ENCODE measurements at regions not wholly inside any gene's neighbourhood (a gene's known extent, or its start where the extent isn't known, plus 50 kb on each side); places are given as distances from the start of the nearest gene placed in this dataset.
A peak's percentile ranks its signal among the peaks of the same experiment; 100 is the strongest.
"Not testable (repeated sequence)": the region's sequence is repeated elsewhere in the genome, so short reads cannot be mapped to it uniquely, and the experiment has no call there.

DNA sequence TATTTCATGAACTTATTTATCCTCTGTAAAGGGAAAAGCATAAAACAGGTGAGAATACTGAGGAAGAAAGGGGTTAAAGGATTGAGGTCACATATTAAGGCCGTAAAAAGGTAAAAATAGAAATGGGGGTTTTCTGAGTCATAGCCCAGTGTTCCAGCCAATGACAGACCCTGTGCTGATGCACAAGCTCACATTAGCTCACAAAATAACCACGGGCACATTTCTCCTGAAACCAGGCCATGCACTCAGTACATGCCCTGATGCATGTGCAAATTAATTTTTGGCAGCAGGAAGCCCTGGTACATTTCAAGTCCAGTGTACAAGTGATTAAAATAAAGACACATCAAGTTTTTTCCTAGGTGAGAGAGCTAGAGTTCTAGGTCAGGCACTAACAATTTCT lies 194.4 kb downstream of the TMEM200A start:
- H3K4me3 Mint-ChIP-seq, result no peak overlapping the region
- H3K27me3 Mint-ChIP-seq, result no peaks in the 10 kb centered on the region

DNA sequence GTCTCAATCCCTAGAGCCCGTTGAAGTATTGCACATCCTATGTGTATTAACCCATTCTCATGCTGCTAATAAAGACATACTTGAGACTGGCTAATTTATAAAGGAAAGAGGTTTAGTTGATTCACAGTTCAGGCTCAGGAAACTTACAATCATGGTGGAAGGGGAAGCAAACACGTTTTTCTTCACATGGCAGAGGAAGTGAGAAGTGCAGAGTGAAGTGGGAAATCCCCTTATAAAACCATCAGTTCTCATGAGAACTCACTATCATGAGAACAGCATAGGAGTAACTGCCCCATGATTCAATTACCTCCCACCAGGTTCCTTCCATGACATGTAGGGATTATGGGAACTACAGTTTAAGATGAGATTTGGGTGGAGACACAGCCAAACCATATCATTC lies 195.3 kb downstream of the TMEM200A start:
- peak; percentile 36 for ATAC-seq (replicated peaks; ENCODE audit: extremely low read depth, poor library complexity, severe bottlenecking)
- not testable (repeated sequence) for H3K27ac Mint-ChIP-seq (ENCODE audit: low read depth); DNase-seq (ENCODE audit: low spot score in 2 of 2); H3K4me3 Mint-ChIP-seq; H3K36me3 Mint-ChIP-seq (ENCODE audit: insufficient read depth); H3K9me3 Mint-ChIP-seq; H3K27me3 Mint-ChIP-seq
- peaks cover 17% of the 10 kb centered on the region for H3K4me1 Mint-ChIP-seq

More for the DNA sequence above, 194.4 kb downstream of the TMEM200A start:
- peaks cover 1% of the 10 kb centered on the region for H3K36me3 Mint-ChIP-seq (ENCODE audit: insufficient read depth)
- H3K27ac Mint-ChIP-seq (ENCODE audit: low read depth), result no peak overlapping the region
- DNase-seq (ENCODE audit: low spot score in 2 of 2), result no peak
- ATAC-seq (replicated peaks; ENCODE audit: extremely low read depth, poor library complexity, severe bottlenecking), result no peak
- peaks cover 17% of the 10 kb centered on the region for H3K4me1 Mint-ChIP-seq
- H3K9me3 Mint-ChIP-seq, result no peaks in the 10 kb centered on the region

DNA sequence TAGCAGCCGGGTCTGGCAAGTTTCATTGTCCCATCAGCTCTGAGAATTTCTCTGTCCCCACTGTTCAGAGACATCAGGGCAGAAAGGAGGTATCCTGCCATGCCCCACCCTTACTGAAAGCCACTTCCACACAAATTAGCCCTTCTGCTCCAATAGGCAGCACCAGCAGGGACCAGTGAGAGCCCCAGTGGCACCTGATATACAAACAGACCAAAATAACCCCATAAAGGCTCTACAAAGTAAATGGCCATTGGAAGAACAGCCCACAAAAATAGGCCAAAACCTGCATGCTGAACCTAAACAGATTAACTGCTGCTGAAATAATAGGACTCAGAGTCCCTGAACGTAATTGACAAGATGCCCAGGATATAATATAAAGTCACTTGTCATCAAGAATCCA lies 199.9 kb downstream of the TMEM200A start:
- DNase-seq (ENCODE audit: low spot score in 2 of 2) (no peak), ATAC-seq (replicated peaks; ENCODE audit: extremely low read depth, poor library complexity, severe bottlenecking) (no peak)
- peaks cover 1% of the 10 kb centered on the region for H3K36me3 Mint-ChIP-seq (ENCODE audit: insufficient read depth)
- H3K27me3 Mint-ChIP-seq, result no peaks in the 10 kb centered on the region
- H3K9me3 Mint-ChIP-seq, result no peaks in the 10 kb centered on the region
- peaks cover 12% of the 10 kb centered on the region for H3K4me1 Mint-ChIP-seq
- no peak overlapping the region for H3K4me3 Mint-ChIP-seq
- H3K27ac Mint-ChIP-seq (ENCODE audit: low read depth), result no peak overlapping the region

DNA sequence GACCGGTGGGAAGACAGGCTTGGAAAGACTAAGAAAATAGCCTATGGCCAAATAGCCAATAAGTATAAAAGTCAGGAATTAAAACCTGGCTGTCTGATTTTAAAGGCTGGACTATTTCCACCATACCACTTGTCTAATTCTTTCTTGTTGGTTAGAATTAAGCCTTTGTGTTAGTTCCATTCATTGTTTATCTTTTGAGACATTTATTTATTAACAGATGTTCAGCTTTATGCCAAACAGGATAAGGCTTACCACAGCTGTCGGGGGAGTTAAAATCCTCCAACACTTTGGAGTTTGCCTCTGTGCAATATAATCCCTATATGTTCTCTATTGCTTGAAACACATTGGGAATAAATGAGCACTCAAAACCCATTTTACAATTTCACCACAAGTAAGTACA lies 208.3 kb downstream of the TMEM200A start:
- H3K4me1 Mint-ChIP-seq, result peaks cover 42% of the 10 kb centered on the region
- no peak overlapping the region for H3K27ac Mint-ChIP-seq (ENCODE audit: low read depth)
- no peaks in the 10 kb centered on the region for H3K27me3 Mint-ChIP-seq
- no peak overlapping the region for H3K4me3 Mint-ChIP-seq
- ATAC-seq (replicated peaks; ENCODE audit: extremely low read depth, poor library complexity, severe bottlenecking), result no peak
- DNase-seq (ENCODE audit: low spot score in 2 of 2), result no peak
- H3K9me3 Mint-ChIP-seq, result no peaks in the 10 kb centered on the region
- peaks cover 9% of the 10 kb centered on the region for H3K36me3 Mint-ChIP-seq (ENCODE audit: insufficient read depth)

DNA sequence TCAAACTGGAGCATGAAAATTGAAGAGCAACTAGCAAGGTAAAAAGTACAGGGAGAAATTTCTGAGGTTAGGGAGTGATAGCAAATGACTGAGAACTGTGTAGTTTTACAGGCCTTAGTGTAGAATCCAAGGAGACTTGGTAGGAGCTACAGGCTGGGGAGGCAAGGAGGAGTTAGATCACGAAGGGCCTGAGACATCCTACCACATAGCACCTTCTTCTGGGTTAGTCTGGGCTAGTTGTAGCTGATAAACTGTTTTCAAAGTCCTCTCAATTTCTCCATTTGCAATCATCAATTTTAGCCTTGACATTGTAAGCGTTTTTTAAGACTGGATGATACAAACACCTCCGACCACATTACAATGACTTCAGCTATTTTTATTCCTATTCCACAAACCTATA lies 209.7 kb downstream of the TMEM200A start:
- DNase-seq (ENCODE audit: low spot score in 2 of 2) (no peak), ATAC-seq (replicated peaks; ENCODE audit: extremely low read depth, poor library complexity, severe bottlenecking) (peak; percentile 42)
- H3K27ac Mint-ChIP-seq (ENCODE audit: low read depth), result peak overlapping the region; percentile 63
- peaks cover 9% of the 10 kb centered on the region for H3K36me3 Mint-ChIP-seq (ENCODE audit: insufficient read depth)
- no peaks in the 10 kb centered on the region for H3K27me3 Mint-ChIP-seq
- H3K4me1 Mint-ChIP-seq, result peaks cover 42% of the 10 kb centered on the region
- no peaks in the 10 kb centered on the region for H3K9me3 Mint-ChIP-seq
- peak overlapping the region; percentile 43 for H3K4me3 Mint-ChIP-seq

DNA sequence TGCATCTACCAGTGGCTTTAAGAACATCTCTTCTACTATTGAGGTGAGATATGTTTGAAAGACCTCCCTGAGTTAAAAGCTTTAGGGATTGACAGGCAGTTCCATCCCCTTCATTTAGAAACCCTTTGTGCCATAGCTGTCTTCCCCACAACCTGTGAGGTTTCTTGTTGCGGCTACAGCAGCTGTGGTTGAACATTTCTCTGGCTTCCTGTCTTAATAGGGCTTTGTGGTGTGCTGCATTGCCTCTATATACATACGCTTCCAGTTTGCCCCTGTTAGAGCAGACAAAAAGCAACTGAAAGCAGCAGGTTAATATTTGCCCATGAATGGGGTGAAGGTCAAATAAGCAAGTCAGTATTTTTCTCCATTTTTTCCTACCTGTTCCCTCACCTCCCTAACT lies 210.2 kb downstream of the TMEM200A start:
- Mint-ChIP-seq H3K9me3 (no peaks in the 10 kb centered on the region), H3K36me3 (ENCODE audit: insufficient read depth) (peaks cover 9% of the 10 kb centered on the region), H3K4me3 (peak overlapping the region; percentile 43), H3K27ac (ENCODE audit: low read depth) (peak overlapping the region; percentile 63), H3K4me1 (peaks cover 42% of the 10 kb centered on the region), H3K27me3 (no peaks in the 10 kb centered on the region)
- ATAC-seq (replicated peaks; ENCODE audit: extremely low read depth, poor library complexity, severe bottlenecking) (peak; percentile 95), DNase-seq (ENCODE audit: low spot score in 2 of 2) (peak; percentile 22 to 59)

DNA sequence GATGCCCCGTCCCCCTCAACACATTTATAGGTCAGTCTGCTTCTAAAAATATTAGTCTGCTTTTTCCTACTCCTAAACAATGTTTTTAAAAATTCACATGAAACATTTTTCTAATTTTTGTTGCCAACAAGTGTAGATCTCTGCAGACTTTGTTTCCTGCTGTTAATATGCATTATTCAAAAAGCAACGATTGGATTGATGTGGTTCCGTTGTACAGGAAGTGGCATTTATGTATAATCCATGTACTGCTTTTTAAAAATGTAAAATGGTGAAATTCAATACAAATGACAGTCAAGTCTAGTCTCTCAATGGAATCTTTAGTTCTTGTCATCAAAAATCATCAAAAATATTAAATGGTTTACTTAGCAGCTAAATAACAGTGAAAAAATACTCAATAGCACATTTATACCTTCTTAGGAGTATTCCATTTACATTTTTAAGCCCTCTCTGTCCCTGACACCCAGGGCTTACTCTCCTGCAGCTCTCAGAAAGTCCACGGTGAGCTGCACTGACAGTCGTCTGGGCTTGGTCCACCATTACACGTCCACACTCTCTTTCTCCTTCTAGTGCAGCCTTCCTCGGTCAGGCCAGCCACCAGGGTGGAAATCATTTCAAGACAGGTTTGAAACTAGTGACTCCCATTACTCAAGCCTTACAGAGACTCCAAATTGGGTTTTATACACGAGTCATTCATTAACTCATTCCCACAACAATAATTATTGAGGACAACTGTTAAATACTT lies 211.5 kb downstream of the TMEM200A start:
- Mint-ChIP-seq H3K27ac (ENCODE audit: low read depth) (peak overlapping the region; percentile 54), H3K36me3 (ENCODE audit: insufficient read depth) (peaks cover 9% of the 10 kb centered on the region)
- DNase-seq (ENCODE audit: low spot score in 2 of 2), result no peak

DNA sequence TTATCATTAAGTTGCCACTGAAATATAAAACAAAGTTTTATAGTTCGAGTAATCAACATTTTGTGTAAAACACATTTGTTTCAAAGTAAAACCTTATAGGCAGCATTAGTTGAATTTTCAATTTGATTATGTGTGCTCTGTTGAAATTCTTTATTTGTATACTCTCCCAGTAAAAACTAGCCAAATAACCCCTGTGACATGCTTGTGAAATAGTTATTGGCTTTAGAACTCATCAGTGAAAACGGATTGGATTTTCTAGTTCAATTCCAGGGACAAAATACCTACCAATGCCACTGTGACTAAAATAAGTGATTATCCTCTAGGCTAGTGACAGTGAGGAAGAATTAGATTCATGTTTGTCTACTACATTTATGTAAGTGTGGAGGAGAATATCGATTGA lies 212.9 kb downstream of the TMEM200A start:
- Mint-ChIP-seq H3K27me3 (no peaks in the 10 kb centered on the region), H3K36me3 (ENCODE audit: insufficient read depth) (peaks cover 9% of the 10 kb centered on the region), H3K27ac (ENCODE audit: low read depth) (no peak overlapping the region), H3K4me1 (peaks cover 42% of the 10 kb centered on the region), H3K9me3 (no peaks in the 10 kb centered on the region), H3K4me3 (no peak overlapping the region)
- ATAC-seq (replicated peaks; ENCODE audit: extremely low read depth, poor library complexity, severe bottlenecking) (no peak), DNase-seq (ENCODE audit: low spot score in 2 of 2) (no peak)

More for the DNA sequence above, 211.5 kb downstream of the TMEM200A start:
- Mint-ChIP-seq H3K27me3 (no peaks in the 10 kb centered on the region), H3K4me1 (peaks cover 42% of the 10 kb centered on the region), H3K9me3 (no peaks in the 10 kb centered on the region), H3K4me3 (peak overlapping the region; percentile 73)
- peak; percentile 47 for ATAC-seq (replicated peaks; ENCODE audit: extremely low read depth, poor library complexity, severe bottlenecking)

DNA sequence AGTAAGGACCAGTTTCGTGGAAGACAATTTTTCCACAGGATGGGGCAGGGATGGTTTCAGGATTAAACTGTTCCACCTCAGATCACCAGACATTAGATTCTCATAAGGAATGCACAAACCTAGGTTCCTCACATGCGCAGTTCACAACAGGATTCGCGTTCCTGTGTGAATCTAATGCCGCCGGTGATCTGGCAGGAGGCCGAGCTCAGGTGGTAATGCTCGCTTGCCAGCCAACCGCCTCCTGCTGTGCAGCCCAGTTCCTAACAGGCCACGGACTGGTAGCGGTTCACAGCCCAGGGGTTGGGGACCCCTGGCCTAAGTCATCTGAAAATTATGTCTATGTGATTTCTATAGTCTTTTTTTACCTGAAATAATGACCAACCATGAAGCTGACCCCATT lies 217.5 kb downstream of the TMEM200A start:
- H3K4me1 Mint-ChIP-seq, result peaks cover under 1% of the 10 kb centered on the region

DNA sequence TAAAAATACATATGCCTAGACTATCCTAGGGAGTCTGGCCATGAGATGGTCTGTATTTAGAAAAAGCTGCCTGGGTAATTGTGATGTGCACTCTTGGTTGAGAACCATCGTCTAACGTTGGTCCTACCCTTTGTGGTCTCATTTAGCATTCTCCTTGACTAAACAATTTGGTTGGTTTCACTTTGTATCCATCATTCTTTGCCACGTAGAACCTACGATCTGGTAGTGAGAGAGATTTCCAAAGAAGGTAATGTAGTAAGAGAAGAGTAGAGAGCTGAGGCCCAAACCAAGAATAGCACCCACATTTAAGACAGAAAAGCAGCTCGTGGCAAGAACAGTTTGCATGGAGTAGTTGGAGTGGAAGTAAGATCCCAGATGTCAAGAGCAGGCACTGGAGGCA lies 219.8 kb downstream of the TMEM200A start:
- DNase-seq (ENCODE audit: low spot score in 2 of 2) (no peak), ATAC-seq (replicated peaks; ENCODE audit: extremely low read depth, poor library complexity, severe bottlenecking) (no peak)
- Mint-ChIP-seq H3K9me3 (no peaks in the 10 kb centered on the region), H3K27ac (ENCODE audit: low read depth) (peak overlapping the region; percentile 6), H3K4me3 (no peak overlapping the region), H3K27me3 (no peaks in the 10 kb centered on the region), H3K36me3 (ENCODE audit: insufficient read depth) (no peaks in the 10 kb centered on the region), H3K4me1 (no peaks in the 10 kb centered on the region)

More for the DNA sequence above, 217.5 kb downstream of the TMEM200A start:
- no peaks in the 10 kb centered on the region for H3K9me3 Mint-ChIP-seq
- DNase-seq (ENCODE audit: low spot score in 2 of 2) (no peak), ATAC-seq (replicated peaks; ENCODE audit: extremely low read depth, poor library complexity, severe bottlenecking) (no peak)
- no peaks in the 10 kb centered on the region for H3K36me3 Mint-ChIP-seq (ENCODE audit: insufficient read depth)
- no peaks in the 10 kb centered on the region for H3K27me3 Mint-ChIP-seq
- H3K4me3 Mint-ChIP-seq, result no peak overlapping the region
- H3K27ac Mint-ChIP-seq (ENCODE audit: low read depth), result no peak overlapping the region

DNA sequence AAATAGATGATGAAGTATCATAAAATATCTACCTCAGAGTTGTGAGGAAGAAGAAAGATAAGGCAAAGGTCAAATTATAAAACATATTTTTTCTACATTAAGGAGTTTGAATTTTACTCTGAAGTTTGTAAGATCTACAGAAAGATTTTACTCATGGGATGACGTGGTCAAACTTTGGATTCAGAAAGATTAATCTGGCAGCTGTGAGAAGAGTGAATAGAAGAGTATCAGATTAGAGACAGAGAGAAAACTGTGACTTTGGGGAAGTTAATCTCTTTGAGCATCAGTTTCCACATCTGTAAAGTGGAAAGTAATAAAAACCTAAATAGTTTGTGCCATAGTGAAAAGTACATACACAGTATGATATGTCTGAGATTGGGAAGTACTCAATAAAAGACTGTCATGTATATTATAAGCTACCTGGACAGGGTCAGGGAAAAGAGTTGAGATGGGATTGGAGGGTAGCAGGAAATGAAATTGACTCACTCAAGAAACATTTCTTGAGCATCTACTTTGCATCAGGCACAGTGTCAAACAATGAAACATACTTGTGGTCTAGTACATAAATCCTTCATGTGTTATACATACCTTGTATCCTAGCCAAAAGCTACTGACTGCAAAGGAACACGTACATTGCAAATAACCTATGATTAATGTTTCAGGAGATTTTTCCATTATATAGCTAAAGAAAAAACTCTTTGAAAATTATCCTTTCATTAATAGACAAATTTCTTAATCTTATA lies 222.1 kb downstream of the TMEM200A start:
- no peaks in the 10 kb centered on the region for H3K27me3 Mint-ChIP-seq
- peaks cover 9% of the 10 kb centered on the region for H3K9me3 Mint-ChIP-seq
- no peaks in the 10 kb centered on the region for H3K4me1 Mint-ChIP-seq
- DNase-seq (ENCODE audit: low spot score in 2 of 2) (no peak), ATAC-seq (replicated peaks; ENCODE audit: extremely low read depth, poor library complexity, severe bottlenecking) (no peak)
- no peak overlapping the region for H3K4me3 Mint-ChIP-seq
- H3K36me3 Mint-ChIP-seq (ENCODE audit: insufficient read depth), result no peaks in the 10 kb centered on the region
- H3K27ac Mint-ChIP-seq (ENCODE audit: low read depth), result no peak overlapping the region

DNA sequence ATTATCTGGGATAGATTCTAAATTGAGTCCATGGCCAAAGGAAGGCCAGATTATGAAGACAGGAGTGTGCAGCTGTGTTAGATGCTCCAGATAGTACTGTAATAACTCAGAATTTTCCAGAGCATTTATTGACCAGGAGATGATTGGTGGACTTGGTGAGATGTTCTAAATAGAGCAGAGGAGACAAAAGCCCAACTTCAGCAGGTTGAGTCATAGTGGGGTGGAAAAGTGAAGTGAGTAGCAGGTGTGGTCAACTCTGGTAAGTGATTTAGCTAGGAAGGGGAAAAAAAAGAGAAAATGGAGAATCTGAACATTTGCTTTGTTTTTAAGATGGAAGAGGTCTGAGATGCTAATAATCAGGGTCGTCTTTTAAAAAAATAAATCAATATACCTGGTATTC lies 227.4 kb downstream of the TMEM200A start:
- peaks cover 10% of the 10 kb centered on the region for H3K9me3 Mint-ChIP-seq
- H3K36me3 Mint-ChIP-seq (ENCODE audit: insufficient read depth), result no peaks in the 10 kb centered on the region
- H3K4me3 Mint-ChIP-seq, result no peak overlapping the region
- no peak for DNase-seq (ENCODE audit: low spot score in 2 of 2)
- no peak overlapping the region for H3K27ac Mint-ChIP-seq (ENCODE audit: low read depth)
- H3K4me1 Mint-ChIP-seq, result no peaks in the 10 kb centered on the region
- no peak for ATAC-seq (replicated peaks; ENCODE audit: extremely low read depth, poor library complexity, severe bottlenecking)
- no peaks in the 10 kb centered on the region for H3K27me3 Mint-ChIP-seq

DNA sequence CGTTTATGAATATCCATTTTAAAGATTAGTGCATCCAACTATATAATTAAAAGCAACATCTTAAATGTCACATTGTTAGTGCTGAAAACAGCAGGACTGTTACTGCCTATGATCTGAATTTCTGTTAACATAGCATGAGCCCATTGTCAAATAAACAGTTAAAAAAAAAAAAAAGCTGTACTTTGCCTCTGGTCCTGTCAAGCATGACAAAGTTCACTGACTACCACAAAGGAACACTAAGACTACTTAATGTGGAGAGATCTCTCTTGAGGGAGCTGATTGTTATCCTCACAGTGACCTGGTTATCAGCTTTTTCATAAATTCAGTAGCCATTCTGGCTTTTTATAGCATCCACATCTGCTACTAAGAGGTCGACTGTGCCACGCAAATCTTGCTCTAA lies 228.1 kb downstream of the TMEM200A start:
- DNase-seq (ENCODE audit: low spot score in 2 of 2) (no peak), ATAC-seq (replicated peaks; ENCODE audit: extremely low read depth, poor library complexity, severe bottlenecking) (no peak)
- Mint-ChIP-seq H3K36me3 (ENCODE audit: insufficient read depth) (no peaks in the 10 kb centered on the region), H3K9me3 (peaks cover 10% of the 10 kb centered on the region), H3K4me3 (no peak overlapping the region), H3K27me3 (no peaks in the 10 kb centered on the region), H3K27ac (ENCODE audit: low read depth) (no peak overlapping the region), H3K4me1 (no peaks in the 10 kb centered on the region)

Measured in central memory CD8-positive, alpha-beta T cell (primary cell).